ENCODE measurements at regions not wholly inside any gene's neighbourhood (a gene's known extent, or its start where the extent isn't known, plus 50 kb on each side); places are given as distances from the start of the nearest gene placed in this dataset.
"Not testable (repeated sequence)": the region's sequence is repeated elsewhere in the genome, so short reads cannot be mapped to it uniquely, and the experiment has no call there.

GRCh38 chr2:21194147-21194546, 70.4 kb downstream of the TDRD15 start:
- H3K4me3 ChIP-seq (ENCODE audit: low read depth, low read length), result no peak overlapping the region
- no peak for DNase-seq (ENCODE audit: low read depth)
- TF ChIP-seq, protein P1, sequence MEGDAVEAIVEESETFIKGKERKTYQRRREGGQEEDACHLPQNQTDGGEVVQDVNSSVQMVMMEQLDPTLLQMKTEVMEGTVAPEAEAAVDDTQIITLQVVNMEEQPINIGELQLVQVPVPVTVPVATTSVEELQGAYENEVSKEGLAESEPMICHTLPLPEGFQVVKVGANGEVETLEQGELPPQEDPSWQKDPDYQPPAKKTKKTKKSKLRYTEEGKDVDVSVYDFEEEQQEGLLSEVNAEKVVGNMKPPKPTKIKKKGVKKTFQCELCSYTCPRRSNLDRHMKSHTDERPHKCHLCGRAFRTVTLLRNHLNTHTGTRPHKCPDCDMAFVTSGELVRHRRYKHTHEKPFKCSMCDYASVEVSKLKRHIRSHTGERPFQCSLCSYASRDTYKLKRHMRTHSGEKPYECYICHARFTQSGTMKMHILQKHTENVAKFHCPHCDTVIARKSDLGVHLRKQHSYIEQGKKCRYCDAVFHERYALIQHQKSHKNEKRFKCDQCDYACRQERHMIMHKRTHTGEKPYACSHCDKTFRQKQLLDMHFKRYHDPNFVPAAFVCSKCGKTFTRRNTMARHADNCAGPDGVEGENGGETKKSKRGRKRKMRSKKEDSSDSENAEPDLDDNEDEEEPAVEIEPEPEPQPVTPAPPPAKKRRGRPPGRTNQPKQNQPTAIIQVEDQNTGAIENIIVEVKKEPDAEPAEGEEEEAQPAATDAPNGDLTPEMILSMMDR (IDR thresholded peaks at IDR 0.05; ENCODE audit: insufficient read depth, low read length), result no peak

GRCh38 chr2:21194858-21195271, 71.1 kb downstream of the TDRD15 start:
- no peak for DNase-seq (ENCODE audit: low read depth)
- no peak overlapping the region for H3K4me3 ChIP-seq (ENCODE audit: low read depth, low read length)
- TF ChIP-seq, protein P1 (IDR thresholded peaks at IDR 0.05; ENCODE audit: insufficient read depth, low read length), result no peak

- DNase-seq (ENCODE audit: low read depth), result no peak
- TF ChIP-seq, protein P1 (IDR thresholded peaks at IDR 0.05; ENCODE audit: insufficient read depth, low read length), result no peak
- H3K4me3 ChIP-seq (ENCODE audit: low read depth, low read length), result no peak overlapping the region
Observed at GRCh38 chr2:21195326-21195725, 71.6 kb downstream of the TDRD15 start.

DNA sequence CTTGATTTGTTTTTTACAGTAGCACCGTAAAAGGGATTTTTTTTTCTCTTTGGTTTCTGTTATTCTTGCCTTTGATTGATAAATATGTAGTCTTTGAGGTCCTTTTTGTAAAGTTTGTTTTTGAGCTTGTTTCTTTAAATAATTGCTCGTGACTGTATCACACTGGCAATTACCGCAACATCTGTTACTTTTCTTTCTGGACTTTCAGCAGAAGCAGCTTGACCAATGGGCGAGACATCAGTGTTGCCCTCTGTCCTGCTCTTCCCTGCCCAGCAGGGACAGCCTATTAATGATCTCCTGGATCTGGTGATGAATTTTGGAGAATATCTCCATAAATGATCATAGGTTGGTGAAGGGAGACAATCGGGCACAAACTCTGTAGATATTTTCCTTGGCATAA, 74.9 kb downstream of the TDRD15 start:
- no peak overlapping the region for H3K4me3 ChIP-seq (ENCODE audit: low read depth, low read length)
- DNase-seq (ENCODE audit: low read depth), result no peak
- TF ChIP-seq, protein P1 (IDR thresholded peaks at IDR 0.05; ENCODE audit: insufficient read depth, low read length), result no peak

DNA sequence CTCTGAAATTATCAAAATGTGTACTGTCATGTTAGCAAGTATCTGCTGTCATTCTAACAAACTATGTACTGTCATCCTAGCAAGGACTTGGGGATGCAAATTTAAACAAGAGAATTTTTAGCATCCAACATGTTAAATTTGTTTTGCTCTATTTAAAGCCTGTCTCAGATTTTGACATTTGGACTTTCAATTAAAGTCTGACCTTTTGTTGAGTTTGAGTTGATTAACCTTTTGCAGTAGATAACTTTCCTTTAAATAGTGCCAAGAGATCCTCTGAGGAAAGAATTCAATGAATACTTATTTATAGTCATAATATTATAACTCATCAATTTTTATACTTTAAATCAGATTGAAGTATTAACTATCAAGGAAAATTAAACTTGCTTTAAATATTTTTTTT, 80.2 kb downstream of the TDRD15 start:
- DNase-seq (ENCODE audit: low read depth), result no peak
- H3K4me3 ChIP-seq (ENCODE audit: low read depth, low read length), result no peak overlapping the region
- TF ChIP-seq, protein P1 (IDR thresholded peaks at IDR 0.05; ENCODE audit: insufficient read depth, low read length), result no peak

- DNase-seq (ENCODE audit: low read depth); H3K4me3 ChIP-seq (ENCODE audit: low read depth, low read length): not testable (repeated sequence)
Observed at GRCh38 chr2:21214085-21214484, 90.3 kb downstream of the TDRD15 start.

DNA sequence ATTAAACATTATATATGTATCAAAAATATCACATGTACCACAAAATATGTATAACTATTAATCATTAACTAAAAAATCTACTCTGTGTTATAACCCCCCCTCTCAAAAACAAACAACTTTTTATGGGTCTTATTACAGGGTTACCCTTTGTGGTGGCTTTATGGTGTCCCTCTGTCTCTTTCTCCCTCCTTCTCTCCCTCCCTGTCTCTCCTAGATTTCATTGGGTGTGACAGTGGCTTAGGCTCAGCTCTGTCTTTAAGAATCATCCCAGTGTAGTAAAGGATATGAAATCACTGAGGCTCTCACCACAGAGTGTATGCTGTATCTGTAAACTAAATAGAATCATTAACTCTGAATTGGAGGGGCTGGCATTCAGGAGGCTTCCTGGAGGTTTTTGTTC, 93.7 kb downstream of the TDRD15 start:
- TF ChIP-seq, protein P1 (IDR thresholded peaks at IDR 0.05; ENCODE audit: insufficient read depth, low read length), result no peak
- H3K4me3 ChIP-seq (ENCODE audit: low read depth, low read length), result no peak overlapping the region
- no peak for DNase-seq (ENCODE audit: low read depth)

Measured in fibroblast of the aortic adventitia (primary cell).